Transverse colon (tissue), 4 donors: ENCODE measurements at regions not wholly inside any gene's neighbourhood (a gene's known extent, or its start where the extent isn't known, plus 50 kb on each side); places are given as distances from the start of the nearest gene placed in this dataset.

Source experiments
- CTCF ChIP-seq, 5 experiments: fragments of 200-600 bp in 3 of 5; fragments of 450-650 bp in 2 of 5; sonication (generic) in 3 of 5; IDR thresholded peaks; 1 replicate in 2 of 5; 2 replicates in 3 of 5; pipeline ENCODE4 v1.5.1; 2016 to 2017; ENCODE audit warnings: antibody characterized with exemption in 5 of 5, inconsistent platforms in 3 of 5, mild to moderate bottlenecking in 2 of 5, moderate library complexity in 1 of 5
- EP300 ChIP-seq: sonication (generic); formaldehyde crosslinking; IDR thresholded peaks from one replicate; pipeline ENCODE4 v1.6.1; 2017; ENCODE audit warnings: antibody characterized with exemption, low read depth
- POLR2A ChIP-seq: fragments of 450-650 bp; IDR thresholded peaks from one replicate; pipeline ENCODE4 v1.6.1; 2016; ENCODE audit warnings: antibody characterized with exemption, mild to moderate bottlenecking, moderate library complexity
- POLR2AphosphoS5 ChIP-seq, 3 donors: sonication (generic); formaldehyde crosslinking; IDR thresholded peaks; one replicate each; pipeline ENCODE4 v1.6.1; 2016; ENCODE audit warnings: antibody characterized with exemption in 3 of 3

- TF ChIP-seq CTCF (IDR thresholded peaks at IDR 0.05), result no peak
- no peak for TF ChIP-seq EP300
- TF ChIP-seq POLR2AphosphoS5 (IDR thresholded peaks at IDR 0.05), result no peak
- no peak for TF ChIP-seq POLR2A
Observed at GRCh38 chr13:59210543-59210942, 953.2 kb downstream of the DIAPH3 start.
